GM12878 (cell line): ENCODE measurements at regions not wholly inside any gene's neighbourhood (a gene's known extent, or its start where the extent isn't known, plus 50 kb on each side); places are given as distances from the start of the nearest gene placed in this dataset.

Source experiments
- CEBPZ ChIP-seq: fragments of 150-350 bp; IDR thresholded peaks from 2 replicates; pipeline ENCODE4 v1.6.1; 2016; ENCODE audit warnings: low read depth, low read length
- CTCF ChIP-seq, 3 experiments: IDR thresholded peaks in 2 of 3; conservative IDR thresholded peaks in 1 of 3; 2 replicates each; pipeline ENCODE4 v1.5.1; 2011; ENCODE audit warnings: low read depth in 3 of 3, low read length in 3 of 3, mild to moderate bottlenecking in 3 of 3, control low read depth in 2 of 3, moderate library complexity in 2 of 3, inconsistent platforms in 1 of 3, mixed read lengths in 1 of 3; ENCODE audit not compliant: control insufficient read depth in 2 of 3, insufficient read depth in 1 of 3; ENCODE audit errors: extremely low read depth in 1 of 3
- HCFC1 ChIP-seq: fragments of 150-350 bp; IDR thresholded peaks from 2 replicates; pipeline ENCODE4 v1.6.1; 2014; ENCODE audit warnings: low read length
- HDGF ChIP-seq: fragments of 450-650 bp; IDR thresholded peaks from 2 replicates; pipeline ENCODE4 v1.6.1; 2016; ENCODE audit warnings: antibody characterized with exemption
- POLR2A ChIP-seq: IDR thresholded peaks from 2 replicates; pipeline ENCODE4 v1.6.1; 2011; ENCODE audit warnings: low read depth, mild to moderate bottlenecking, low read length
- SMAD1 ChIP-seq: fragments of 450-650 bp; IDR thresholded peaks from 2 replicates; pipeline ENCODE4 v1.6.1; 2018; ENCODE audit warnings: mild to moderate bottlenecking, low read depth; ENCODE audit not compliant: partially characterized antibody
- SREBF2 ChIP-seq: IDR thresholded peaks from 2 replicates; pipeline ENCODE4 v1.6.1; 2012; ENCODE audit warnings: mild to moderate bottlenecking, low read length
- ZNF274 ChIP-seq: IDR thresholded peaks from one replicate; pipeline ENCODE4 v1.8.0; 2011; ENCODE audit not compliant: insufficient read length, insufficient read depth

- TF ChIP-seq POLR2A (no peak), ZNF274 (no peak), HCFC1 (no peak), HDGF (no peak), SMAD1 (no peak), CEBPZ (no peak), CTCF (IDR thresholded peaks at IDR 0.05 in 2 of 3, conservative IDR thresholded peaks at IDR 0.05 in 1 of 3; ENCODE audit: control insufficient read depth in 2 of 3, extremely low read depth in 1 of 3, insufficient read depth in 1 of 3, low read depth in 3 of 3, low read length in 3 of 3) (no peak), SREBF2 (no peak)
Measured at GRCh38 chr9:99326112-99326916, 104.2 kb downstream of the SEC61B start.
